ENCODE measurements at regions not wholly inside any gene's neighbourhood (a gene's known extent, or its start where the extent isn't known, plus 50 kb on each side); places are given as distances from the start of the nearest gene placed in this dataset.
"Not testable (repeated sequence)": the region's sequence is repeated elsewhere in the genome, so short reads cannot be mapped to it uniquely, and the experiment has no call there.

DNA sequence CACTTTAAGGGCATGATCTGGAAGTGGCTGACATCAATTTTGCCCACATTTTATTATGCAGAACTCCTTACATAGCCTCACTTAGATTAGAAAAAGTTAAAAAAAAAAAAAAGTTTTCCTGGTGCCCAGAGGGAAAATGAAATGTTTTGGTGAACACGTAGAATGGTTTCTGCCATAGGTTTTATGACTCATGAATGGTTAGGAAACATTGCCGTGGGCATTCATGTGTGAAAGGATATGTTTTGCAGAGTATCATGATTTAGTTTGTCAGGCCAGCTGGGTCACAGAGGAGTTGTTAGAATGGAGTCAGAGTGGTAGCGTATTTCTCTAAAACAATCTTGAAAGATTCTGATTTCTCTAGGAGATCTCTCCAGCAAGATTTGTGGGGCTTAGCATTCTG is 133.8 kb downstream of the MRPL57 start:
- no peak overlapping the region for H3K27ac ChIP-seq (replicated peaks)

DNA sequence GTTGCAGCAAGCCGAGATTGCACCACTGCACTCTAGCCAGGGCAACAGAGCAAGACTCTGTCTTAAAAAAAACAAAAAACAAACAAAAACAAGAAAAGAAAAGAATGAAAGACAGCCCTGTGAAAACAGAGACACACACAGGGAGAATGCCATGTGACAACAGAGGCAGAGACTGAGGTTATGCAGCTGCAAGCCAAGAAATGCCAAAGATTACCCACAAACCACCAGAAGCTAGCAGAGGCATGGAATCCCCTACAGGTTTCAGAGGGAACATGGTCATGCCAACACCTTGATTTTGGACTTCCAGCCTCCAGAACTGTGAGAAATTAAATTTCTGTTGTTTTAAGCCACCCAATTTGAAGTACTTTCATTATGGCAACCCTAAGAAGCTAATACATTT is 138.5 kb downstream of the MRPL57 start:
- not testable (repeated sequence) for DNase-seq (ENCODE audit: low read depth in 1 of 2, low spot score in 1 of 2); H3K27me3 ChIP-seq (ENCODE audit: insufficient read depth, poor library complexity, severe bottlenecking); H3K27ac ChIP-seq (replicated peaks); H3K4me3 ChIP-seq (replicated peaks; ENCODE audit: insufficient read depth, low read length)

More for the DNA sequence above, 133.8 kb downstream of the MRPL57 start:
- no peak overlapping the region for H3K4me3 ChIP-seq (replicated peaks; ENCODE audit: insufficient read depth, low read length)
- TF ChIP-seq, protein P1, sequence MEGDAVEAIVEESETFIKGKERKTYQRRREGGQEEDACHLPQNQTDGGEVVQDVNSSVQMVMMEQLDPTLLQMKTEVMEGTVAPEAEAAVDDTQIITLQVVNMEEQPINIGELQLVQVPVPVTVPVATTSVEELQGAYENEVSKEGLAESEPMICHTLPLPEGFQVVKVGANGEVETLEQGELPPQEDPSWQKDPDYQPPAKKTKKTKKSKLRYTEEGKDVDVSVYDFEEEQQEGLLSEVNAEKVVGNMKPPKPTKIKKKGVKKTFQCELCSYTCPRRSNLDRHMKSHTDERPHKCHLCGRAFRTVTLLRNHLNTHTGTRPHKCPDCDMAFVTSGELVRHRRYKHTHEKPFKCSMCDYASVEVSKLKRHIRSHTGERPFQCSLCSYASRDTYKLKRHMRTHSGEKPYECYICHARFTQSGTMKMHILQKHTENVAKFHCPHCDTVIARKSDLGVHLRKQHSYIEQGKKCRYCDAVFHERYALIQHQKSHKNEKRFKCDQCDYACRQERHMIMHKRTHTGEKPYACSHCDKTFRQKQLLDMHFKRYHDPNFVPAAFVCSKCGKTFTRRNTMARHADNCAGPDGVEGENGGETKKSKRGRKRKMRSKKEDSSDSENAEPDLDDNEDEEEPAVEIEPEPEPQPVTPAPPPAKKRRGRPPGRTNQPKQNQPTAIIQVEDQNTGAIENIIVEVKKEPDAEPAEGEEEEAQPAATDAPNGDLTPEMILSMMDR (IDR thresholded peaks at IDR 0.05; ENCODE audit: insufficient read depth, low read length), result no peak
- TF ChIP-seq SPI1 (IDR thresholded peaks at IDR 0.05; ENCODE audit: borderline replicate concordance, low read depth), result no peak
- no peak for TF ChIP-seq GABPA (IDR thresholded peaks at IDR 0.05; ENCODE audit: low read depth)
- TF ChIP-seq, protein P2, sequence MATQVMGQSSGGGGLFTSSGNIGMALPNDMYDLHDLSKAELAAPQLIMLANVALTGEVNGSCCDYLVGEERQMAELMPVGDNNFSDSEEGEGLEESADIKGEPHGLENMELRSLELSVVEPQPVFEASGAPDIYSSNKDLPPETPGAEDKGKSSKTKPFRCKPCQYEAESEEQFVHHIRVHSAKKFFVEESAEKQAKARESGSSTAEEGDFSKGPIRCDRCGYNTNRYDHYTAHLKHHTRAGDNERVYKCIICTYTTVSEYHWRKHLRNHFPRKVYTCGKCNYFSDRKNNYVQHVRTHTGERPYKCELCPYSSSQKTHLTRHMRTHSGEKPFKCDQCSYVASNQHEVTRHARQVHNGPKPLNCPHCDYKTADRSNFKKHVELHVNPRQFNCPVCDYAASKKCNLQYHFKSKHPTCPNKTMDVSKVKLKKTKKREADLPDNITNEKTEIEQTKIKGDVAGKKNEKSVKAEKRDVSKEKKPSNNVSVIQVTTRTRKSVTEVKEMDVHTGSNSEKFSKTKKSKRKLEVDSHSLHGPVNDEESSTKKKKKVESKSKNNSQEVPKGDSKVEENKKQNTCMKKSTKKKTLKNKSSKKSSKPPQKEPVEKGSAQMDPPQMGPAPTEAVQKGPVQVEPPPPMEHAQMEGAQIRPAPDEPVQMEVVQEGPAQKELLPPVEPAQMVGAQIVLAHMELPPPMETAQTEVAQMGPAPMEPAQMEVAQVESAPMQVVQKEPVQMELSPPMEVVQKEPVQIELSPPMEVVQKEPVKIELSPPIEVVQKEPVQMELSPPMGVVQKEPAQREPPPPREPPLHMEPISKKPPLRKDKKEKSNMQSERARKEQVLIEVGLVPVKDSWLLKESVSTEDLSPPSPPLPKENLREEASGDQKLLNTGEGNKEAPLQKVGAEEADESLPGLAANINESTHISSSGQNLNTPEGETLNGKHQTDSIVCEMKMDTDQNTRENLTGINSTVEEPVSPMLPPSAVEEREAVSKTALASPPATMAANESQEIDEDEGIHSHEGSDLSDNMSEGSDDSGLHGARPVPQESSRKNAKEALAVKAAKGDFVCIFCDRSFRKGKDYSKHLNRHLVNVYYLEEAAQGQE (IDR thresholded peaks at IDR 0.05; ENCODE audit: insufficient replicate concordance, low read depth), result no peak
- TF ChIP-seq POLR2AphosphoS5 (IDR thresholded peaks at IDR 0.05; ENCODE audit: low read depth), result no peak
- H3K27me3 ChIP-seq (ENCODE audit: insufficient read depth, poor library complexity, severe bottlenecking), result no peaks in the 10 kb centered on the region
- DNase-seq (ENCODE audit: low read depth in 1 of 2, low spot score in 1 of 2), result no peak

DNA sequence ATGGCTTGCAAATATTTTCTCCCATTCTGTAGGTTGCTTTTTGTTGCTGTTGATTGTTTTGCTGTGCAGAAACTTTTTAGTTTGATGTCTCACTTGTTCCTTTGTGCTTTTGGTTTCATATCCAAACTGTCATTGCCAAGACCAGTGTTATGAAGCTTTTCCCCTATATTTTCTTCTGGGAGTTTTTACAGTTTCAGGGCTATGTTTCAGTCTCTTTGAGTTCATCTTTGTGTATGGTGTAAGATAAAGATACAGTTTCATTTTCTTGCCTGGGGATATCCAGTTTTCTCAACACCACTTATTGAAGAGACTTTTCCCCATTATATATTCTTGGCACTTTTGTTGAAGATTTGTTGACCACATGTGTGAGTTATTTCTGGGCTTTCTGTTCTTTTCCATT is 139.9 kb downstream of the MRPL57 start:
- Histone ChIP-seq H3K4me3 (replicated peaks; ENCODE audit: insufficient read depth, low read length) (no peak overlapping the region), H3K27me3 (ENCODE audit: insufficient read depth, poor library complexity, severe bottlenecking) (no peaks in the 10 kb centered on the region), H3K27ac (replicated peaks) (no peak overlapping the region)
- no peak for DNase-seq (ENCODE audit: low read depth in 1 of 2, low spot score in 1 of 2)
- TF ChIP-seq POLR2AphosphoS5 (IDR thresholded peaks at IDR 0.05; ENCODE audit: low read depth) (no peak), SPI1 (IDR thresholded peaks at IDR 0.05; ENCODE audit: borderline replicate concordance, low read depth) (no peak), GABPA (IDR thresholded peaks at IDR 0.05; ENCODE audit: low read depth) (no peak)
- TF ChIP-seq, protein P2 (IDR thresholded peaks at IDR 0.05; ENCODE audit: insufficient replicate concordance, low read depth), result no peak
- TF ChIP-seq, protein P1 (IDR thresholded peaks at IDR 0.05; ENCODE audit: insufficient read depth, low read length), result no peak

DNA sequence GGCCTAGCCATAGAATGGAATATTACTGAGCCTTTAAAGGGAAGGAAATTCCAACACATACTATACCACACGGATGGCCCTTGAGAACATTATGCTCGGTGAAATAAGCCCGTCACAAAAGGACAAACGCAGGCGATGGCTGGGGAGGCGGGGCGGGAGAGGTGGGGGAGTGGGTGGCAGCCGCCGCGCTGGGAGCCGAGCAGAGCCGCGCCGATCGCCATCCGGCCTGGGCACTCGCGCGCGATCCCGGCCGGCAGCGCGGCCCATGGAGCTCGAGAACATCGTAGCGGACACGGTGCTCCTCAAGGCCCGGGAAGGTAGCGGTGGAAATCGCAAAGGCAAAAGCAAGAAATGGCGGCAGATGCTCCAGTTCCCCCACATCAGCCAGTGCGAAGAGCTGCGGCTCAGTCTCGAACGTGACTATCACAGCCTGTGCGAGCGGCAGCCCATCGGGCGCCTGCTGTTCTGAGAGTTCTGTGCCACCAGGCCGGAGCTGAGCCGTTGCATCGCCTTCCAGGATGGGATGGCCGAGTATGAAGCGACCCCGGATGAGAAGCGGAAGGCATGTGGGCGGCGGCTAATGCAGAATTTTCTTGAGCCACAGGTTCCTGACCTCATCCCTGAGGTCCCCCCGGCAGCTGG is 140.1 kb downstream of the ZDHHC20 start:
- TF ChIP-seq, protein P1 (IDR thresholded peaks at IDR 0.05; ENCODE audit: insufficient read depth, low read length), result no peak
- TF ChIP-seq, protein P2 (IDR thresholded peaks at IDR 0.05; ENCODE audit: insufficient replicate concordance, low read depth), result no peak
- TF ChIP-seq SPI1 (IDR thresholded peaks at IDR 0.05; ENCODE audit: borderline replicate concordance, low read depth) (no peak), POLR2AphosphoS5 (IDR thresholded peaks at IDR 0.05; ENCODE audit: low read depth) (no peak), GABPA (IDR thresholded peaks at IDR 0.05; ENCODE audit: low read depth) (no peak)
- DNase-seq (ENCODE audit: low read depth in 1 of 2, low spot score in 1 of 2), result no peak
- no peak overlapping the region for H3K4me3 ChIP-seq (replicated peaks; ENCODE audit: insufficient read depth, low read length)
- no peaks in the 10 kb centered on the region for H3K27me3 ChIP-seq (ENCODE audit: insufficient read depth, poor library complexity, severe bottlenecking)
- H3K27ac ChIP-seq (replicated peaks), result no peak overlapping the region

Data from HL-60 (cell line).